HG02870 (cell line): ENCODE measurements at regions not wholly inside any gene's neighbourhood (a gene's known extent, or its start where the extent isn't known, plus 50 kb on each side); places are given as distances from the start of the nearest gene placed in this dataset.
A peak's percentile ranks its signal among the peaks of the same experiment; 100 is the strongest.

ENCODE experiments used
- ATAC-seq: cut with Tn5 transposase; IDR thresholded peaks from one replicate; pipeline ENCODE4 v1.9.1; 2021; ENCODE audit warnings: mild to moderate bottlenecking, moderate library complexity; ENCODE audit not compliant: unreplicated experiment

- no peak for ATAC-seq
These were observed 767.2 kb downstream of the RAB28 start for GRCh38 chr4:12716896-12717295.

- no peak for ATAC-seq
These were observed 771.3 kb downstream of the RAB28 start for GRCh38 chr4:12712648-12713339.

- no peak for ATAC-seq
These were observed 776.6 kb downstream of the RAB28 start for GRCh38 chr4:12707381-12708175.

GRCh38 chr4:12703036-12703435 lies 781.1 kb downstream of the RAB28 start:
- ATAC-seq = no peak

GRCh38 chr4:12701384-12701783 lies 782.8 kb downstream of the RAB28 start:
- peak; percentile 59 for ATAC-seq

- peak; percentile 66 for ATAC-seq
These were observed 786.2 kb downstream of the RAB28 start for GRCh38 chr4:12697970-12698369.

- peak; percentile 81 for ATAC-seq
These were observed 791.3 kb downstream of the RAB28 start for GRCh38 chr4:12692815-12693214.

- ATAC-seq = no peak
These were observed 793.0 kb downstream of the RAB28 start for GRCh38 chr4:12691168-12691567.

GRCh38 chr4:12689457-12689856 lies 794.7 kb downstream of the RAB28 start:
- ATAC-seq = no peak

- ATAC-seq = no peak
These were observed 804.9 kb downstream of the RAB28 start for GRCh38 chr4:12679217-12679616.

GRCh38 chr4:12674184-12674583 lies 810.0 kb downstream of the RAB28 start:
- ATAC-seq = no peak

- no peak for ATAC-seq
These were observed 811.8 kb downstream of the RAB28 start for GRCh38 chr4:12672303-12672702.

- ATAC-seq = no peak
These were observed 826.0 kb downstream of the RAB28 start for GRCh38 chr4:12658146-12658545.

- no peak for ATAC-seq
These were observed 832.3 kb downstream of the RAB28 start for GRCh38 chr4:12651876-12652275.

GRCh38 chr4:12645732-12646131 lies 838.4 kb downstream of the RAB28 start:
- ATAC-seq = no peak

GRCh38 chr4:12644261-12644660 lies 839.9 kb downstream of the RAB28 start:
- ATAC-seq = no peak

GRCh38 chr4:12636191-12636590 lies 847.9 kb downstream of the RAB28 start:
- ATAC-seq = no peak

GRCh38 chr4:12635629-12636028 lies 848.5 kb downstream of the RAB28 start:
- no peak for ATAC-seq

GRCh38 chr4:12633053-12633651 lies 851.0 kb downstream of the RAB28 start:
- peak; percentile 99 for ATAC-seq

- ATAC-seq = no peak
These were observed 868.3 kb downstream of the RAB28 start for GRCh38 chr4:12615822-12616221.

GRCh38 chr4:12612876-12613275 lies 871.3 kb downstream of the RAB28 start:
- ATAC-seq = no peak
